Stimulated activated CD4-positive, alpha-beta T cell treated with anti-CD3 and anti-CD28 coated beads, Interleukin-15, amount 100 ng/mL, for 24 hours (primary cell): ENCODE measurements at regions not wholly inside any gene's neighbourhood (a gene's known extent, or its start where the extent isn't known, plus 50 kb on each side); places are given as distances from the start of the nearest gene placed in this dataset.

ENCODE experiments used
- DNase-seq: peaks from one replicate; pipeline ENCODE4 v3.0.0-alpha.2; 2020

GRCh38 chr5:167961731-167962130, 329.7 kb upstream of the WWC1 start:
- DNase-seq = no peak

- no peak for DNase-seq
Measured at GRCh38 chr5:167964529-167964928, 326.9 kb upstream of the WWC1 start.

- DNase-seq = no peak
Measured at GRCh38 chr5:167965710-167966109, 325.7 kb upstream of the WWC1 start.

- DNase-seq = no peak
Measured at GRCh38 chr5:167966979-167967378, 324.5 kb upstream of the WWC1 start.

- DNase-seq = no peak
Measured at GRCh38 chr5:167967494-167968177, 323.8 kb upstream of the WWC1 start.

GRCh38 chr5:167968837-167969236, 322.6 kb upstream of the WWC1 start:
- DNase-seq = no peak

- DNase-seq = no peak
Measured at GRCh38 chr5:167969998-167970397, 321.4 kb upstream of the WWC1 start.

GRCh38 chr5:167971706-167972105, 319.7 kb upstream of the WWC1 start:
- DNase-seq = no peak

- DNase-seq = no peak
Measured at GRCh38 chr5:167973126-167973525, 318.3 kb upstream of the WWC1 start.

- DNase-seq = no peak
Measured at GRCh38 chr5:167984951-167985350, 306.5 kb upstream of the WWC1 start.

GRCh38 chr5:167985373-167985772, 306.1 kb upstream of the WWC1 start:
- no peak for DNase-seq

GRCh38 chr5:167987490-167988280, 303.8 kb upstream of the WWC1 start:
- DNase-seq = no peak

GRCh38 chr5:167992868-167993267, 298.6 kb upstream of the WWC1 start:
- no peak for DNase-seq

GRCh38 chr5:167993771-167994170, 297.7 kb upstream of the WWC1 start:
- DNase-seq = no peak

- DNase-seq = no peak
Measured at GRCh38 chr5:167995844-167996425, 295.5 kb upstream of the WWC1 start.

- DNase-seq = no peak
Measured at GRCh38 chr5:167998148-167998767, 293.2 kb upstream of the WWC1 start.

- no peak for DNase-seq
Measured at GRCh38 chr5:167999182-167999581, 292.3 kb upstream of the WWC1 start.

GRCh38 chr5:168001318-168001717, 290.1 kb upstream of the WWC1 start:
- no peak for DNase-seq

- DNase-seq = no peak
Measured at GRCh38 chr5:168002116-168002515, 289.3 kb upstream of the WWC1 start.

- DNase-seq = no peak
Measured at GRCh38 chr5:168005093-168005492, 286.4 kb upstream of the WWC1 start.

GRCh38 chr5:168005936-168006335, 285.5 kb upstream of the WWC1 start:
- DNase-seq = no peak

- no peak for DNase-seq
Measured at GRCh38 chr5:168006456-168007130, 284.9 kb upstream of the WWC1 start.

GRCh38 chr5:168007286-168007685, 284.2 kb upstream of the WWC1 start:
- DNase-seq = no peak
